Common myeloid progenitor, CD34-positive (primary cell): ENCODE measurements at regions not wholly inside any gene's neighbourhood (a gene's known extent, or its start where the extent isn't known, plus 50 kb on each side); places are given as distances from the start of the nearest gene placed in this dataset.

ENCODE experiments used
- CTCF ChIA-PET: fragments of 350-600 bp; sonication (Branson Sonifier 250); formaldehyde crosslinking; loops from one replicate; lab custom pipeline; 2021; ENCODE audit warnings: antibody characterized with exemption; lab: Charles Lee
- POLR2A ChIA-PET: fragments of 350-600 bp; sonication (Branson Sonifier 250); formaldehyde crosslinking; loops from one replicate; lab custom pipeline; 2021; ENCODE audit warnings: antibody characterized with exemption; lab: Charles Lee
- DNase-seq, 3 donors: peaks; one replicate each; pipeline versions ENCODE4 v3.0.0 to v3.0.0-alpha.2; 2013
- H3K27ac ChIP-seq, 2 experiments: 1 replicate in 1 of 2; 2 replicates in 1 of 2; pipeline ENCODE4 v1.7.0; 2013; ENCODE audit warnings: inconsistent platforms in 2 of 2, low read length in 2 of 2, mild to moderate bottlenecking in 2 of 2, low read depth in 1 of 2, moderate library complexity in 1 of 2; ENCODE audit not compliant: severe bottlenecking in 2 of 2, insufficient read depth in 1 of 2, poor library complexity in 1 of 2
- H3K27me3 ChIP-seq, 5 experiments: replicated peaks in 2 of 5; 1 replicate in 3 of 5; 2 replicates in 2 of 5; pipeline versions ENCODE4 v1.6.1 to v1.7.0; 2013; ENCODE audit warnings: low read length in 4 of 5, mild to moderate bottlenecking in 2 of 5, moderate library complexity in 2 of 5, inconsistent platforms in 1 of 5; ENCODE audit not compliant: insufficient read depth in 5 of 5, control insufficient read depth in 4 of 5
- H3K36me3 ChIP-seq, 4 experiments: 1 replicate in 2 of 4; 2 replicates in 2 of 4; pipeline versions ENCODE4 v1.6.1 to v1.7.0; 2013; ENCODE audit warnings: low read length in 3 of 4, control low read depth in 1 of 4, mild to moderate bottlenecking in 1 of 4; ENCODE audit not compliant: control insufficient read depth in 4 of 4, insufficient read depth in 4 of 4
- H3K4me1 ChIP-seq, 4 experiments: 1 replicate in 3 of 4; 2 replicates in 1 of 4; pipeline versions ENCODE4 v1.6.1 to v1.7.1; 2013; ENCODE audit warnings: low read length in 3 of 4, mild to moderate bottlenecking in 3 of 4, control low read depth in 1 of 4, inconsistent platforms in 1 of 4, moderate library complexity in 1 of 4; ENCODE audit not compliant: control insufficient read depth in 4 of 4, insufficient read depth in 4 of 4; ENCODE audit errors: control extremely low read depth in 1 of 4
- H3K4me3 ChIP-seq, 7 experiments: 1 replicate in 4 of 7; 2 replicates in 3 of 7; pipeline versions ENCODE4 v1.5.1 to v1.7.0; 2013; ENCODE audit warnings: mild to moderate bottlenecking in 7 of 7, low read length in 6 of 7, moderate library complexity in 6 of 7, inconsistent platforms in 2 of 7, low read depth in 2 of 7, control low read depth in 1 of 7; ENCODE audit not compliant: insufficient read depth in 4 of 7, control insufficient read depth in 1 of 7; ENCODE audit errors: extremely low read depth in 1 of 7
- H3K9me3 ChIP-seq, 5 experiments: 1 replicate in 4 of 5; 2 replicates in 1 of 5; pipeline versions ENCODE4 v1.6.1 to v1.7.1; 2013; ENCODE audit warnings: low read length in 4 of 5, mild to moderate bottlenecking in 2 of 5, inconsistent platforms in 1 of 5, low read depth in 1 of 5, moderate library complexity in 1 of 5; ENCODE audit not compliant: control insufficient read depth in 4 of 5, insufficient read depth in 2 of 5; ENCODE audit errors: control extremely low read depth in 1 of 5
- WGBS: methylation state at CpG from one replicate; pipeline ENCODE4 v1.1.5; 2013; ENCODE audit not compliant: insufficient coverage; 5-methylcytosine and 5-hydroxymethylcytosine counted together

DNA sequence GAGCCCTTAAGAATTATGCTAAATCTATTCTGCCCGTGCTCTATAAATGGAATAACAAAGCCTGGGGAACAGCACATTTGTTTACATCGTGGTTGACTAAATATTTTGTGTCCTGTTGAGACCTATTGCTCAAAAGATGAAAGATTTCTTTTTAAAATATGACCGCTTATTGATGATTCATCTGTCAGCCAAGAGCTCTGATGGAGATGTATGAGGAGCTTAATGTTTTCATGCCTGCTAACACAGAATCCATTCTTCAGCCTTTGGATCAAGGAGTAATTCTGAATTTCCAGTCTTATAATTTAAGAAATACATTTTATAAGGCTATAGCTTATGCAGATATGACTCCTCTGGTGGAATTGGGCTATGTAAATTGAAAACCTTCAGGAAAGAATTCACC, 271.3 kb upstream of the FAT4 start:
- no peaks in the 10 kb centered on the region for H3K27me3 ChIP-seq
- WGBS = 100% methylated on average over 1 of the region's 3 CpGs
- H3K9me3 ChIP-seq = no peaks in the 10 kb centered on the region
- POLR2A ChIA-PET = no interaction called here
- H3K36me3 ChIP-seq = no peaks in the 10 kb centered on the region
- no peak overlapping the region for H3K27ac ChIP-seq
- H3K4me1 ChIP-seq = no peaks in the 10 kb centered on the region
- CTCF ChIA-PET = no interaction called here
- DNase-seq = no peak
- H3K4me3 ChIP-seq = no peak overlapping the region

DNA sequence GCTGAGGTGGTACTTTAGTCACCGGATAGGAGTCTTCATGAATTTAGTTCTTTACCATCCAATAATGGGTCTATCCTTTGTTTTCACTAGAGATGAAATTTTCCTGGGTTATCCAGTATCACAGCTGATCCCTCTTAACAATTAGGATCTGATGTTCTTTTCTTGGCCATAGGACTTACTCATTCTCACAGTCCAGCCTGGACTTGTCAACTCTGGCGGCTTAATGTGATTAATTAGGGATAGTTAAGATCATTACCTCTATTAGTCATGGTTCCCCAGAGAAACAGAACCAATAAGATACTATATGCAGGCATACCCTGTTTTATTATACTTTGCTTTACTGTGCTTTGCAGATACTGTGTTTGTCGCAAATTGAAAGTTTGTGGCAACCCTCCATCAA, 272.7 kb upstream of the FAT4 start:
- CTCF ChIA-PET = interaction anchor here (1.0 kb wide), 1 partner anchor 13 kb away, joined by 3 read pairs; no protein-coding TSS in a partner anchor
- no CpG with 5 or more reads among the region's 3 CpGs for WGBS
- Histone ChIP-seq H3K4me3 (no peak overlapping the region), H3K27ac (no peak overlapping the region), H3K4me1 (no peaks in the 10 kb centered on the region), H3K9me3 (no peaks in the 10 kb centered on the region), H3K36me3 (no peaks in the 10 kb centered on the region), H3K27me3 (no peaks in the 10 kb centered on the region)
- POLR2A ChIA-PET = no interaction called here
- no peak for DNase-seq

DNA sequence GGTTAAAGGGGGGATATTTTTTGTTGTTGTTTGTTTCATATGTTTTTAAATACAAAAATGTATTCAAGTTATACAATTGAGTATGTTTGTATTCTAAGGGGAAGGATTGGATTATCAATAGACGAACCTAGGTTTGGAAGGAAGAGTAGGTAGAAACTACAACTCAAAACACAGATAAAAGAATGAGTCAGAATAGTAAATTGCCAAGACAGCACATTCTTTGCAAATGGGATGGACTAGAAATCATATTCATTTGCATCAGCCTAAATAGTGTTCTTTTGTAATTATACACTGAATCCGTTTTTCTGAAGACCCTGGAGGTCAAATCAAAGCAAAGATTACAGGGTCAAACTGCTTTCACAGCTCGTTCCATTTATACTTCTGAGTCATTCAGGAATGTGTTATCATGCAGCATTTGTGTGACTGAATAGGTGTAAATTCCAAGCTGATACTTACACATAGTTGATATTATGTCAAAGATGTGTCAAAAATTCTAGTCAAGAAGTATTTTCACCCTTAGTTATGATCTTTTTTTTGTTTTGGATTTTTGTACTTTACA, 273.3 kb upstream of the FAT4 start:
- no peak overlapping the region for H3K4me3 ChIP-seq
- ChIA-PET POLR2A (no interaction called here), CTCF (interaction anchor here (1.0 kb wide), 1 partner anchor 13 kb away, joined by 3 read pairs; no protein-coding TSS in a partner anchor)
- no peaks in the 10 kb centered on the region for H3K4me1 ChIP-seq
- H3K27me3 ChIP-seq = no peaks in the 10 kb centered on the region
- no peaks in the 10 kb centered on the region for H3K36me3 ChIP-seq
- no peak overlapping the region for H3K27ac ChIP-seq
- DNase-seq = no peak
- no CpG with 5 or more reads among the region's 3 CpGs for WGBS
- no peaks in the 10 kb centered on the region for H3K9me3 ChIP-seq

DNA sequence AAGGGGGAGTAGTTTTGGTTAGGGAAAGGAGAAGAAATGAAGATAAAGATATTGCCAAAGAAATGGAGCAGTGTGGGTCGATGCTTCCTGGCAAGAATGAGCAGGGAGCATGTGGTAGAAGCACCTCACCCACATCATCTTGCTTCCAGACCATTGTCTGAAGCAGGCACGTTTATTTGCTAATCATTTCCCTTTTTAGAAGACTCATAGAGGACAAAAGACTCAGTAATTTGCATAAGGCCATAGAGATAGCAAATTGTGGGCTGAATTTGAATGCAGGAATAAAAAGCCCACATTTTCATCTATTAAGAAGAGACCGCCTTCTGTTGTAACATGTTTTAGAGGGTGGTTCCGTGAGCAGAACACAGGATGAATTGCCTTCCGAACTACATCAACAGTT, 275.2 kb upstream of the FAT4 start:
- no peak for DNase-seq
- H3K27ac ChIP-seq = no peak overlapping the region
- no CpG with 5 or more reads among the region's 5 CpGs for WGBS
- H3K36me3 ChIP-seq = no peaks in the 10 kb centered on the region
- no peaks in the 10 kb centered on the region for H3K27me3 ChIP-seq
- no peaks in the 10 kb centered on the region for H3K4me1 ChIP-seq
- peaks cover 0 to 3% (median 0%) of the 10 kb centered on the region in 5 experiments for H3K9me3 ChIP-seq
- POLR2A ChIA-PET = no interaction called here
- CTCF ChIA-PET = no interaction called here
- no peak overlapping the region for H3K4me3 ChIP-seq

DNA sequence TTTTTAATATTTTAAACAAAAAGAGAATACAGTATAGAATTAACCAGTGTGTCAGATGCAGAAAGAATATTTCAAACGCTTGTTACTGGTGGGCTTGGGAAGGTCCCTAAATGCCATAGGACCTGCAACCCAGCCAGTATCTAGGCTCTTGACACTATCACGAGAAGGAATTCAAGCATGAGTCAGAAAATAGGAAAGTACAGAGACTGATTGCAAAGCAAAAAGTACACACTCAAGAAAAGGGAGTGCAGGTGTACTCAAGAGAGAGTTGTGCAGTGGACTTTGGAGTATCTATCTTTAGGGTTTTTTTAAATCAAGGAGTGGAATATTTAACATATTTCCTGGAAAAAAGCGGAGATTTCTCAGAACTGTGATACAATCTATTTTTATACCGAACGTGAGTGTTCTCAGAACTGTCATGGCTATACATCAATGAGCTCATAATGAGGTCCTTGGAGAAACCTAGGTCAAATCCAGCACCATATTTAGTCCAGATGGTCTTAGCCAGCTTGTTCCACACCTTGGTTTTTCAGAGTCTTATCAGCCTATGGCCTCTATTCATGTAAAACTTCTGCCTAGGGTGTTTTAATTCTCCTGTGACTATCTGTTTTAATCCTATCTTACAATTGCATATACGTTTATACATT, 291.8 kb upstream of the FAT4 start:
- H3K4me3 ChIP-seq = no peak overlapping the region
- H3K36me3 ChIP-seq = no peaks in the 10 kb centered on the region
- no peak overlapping the region for H3K27ac ChIP-seq
- ChIA-PET CTCF (no interaction called here), POLR2A (no interaction called here)
- H3K4me1 ChIP-seq = no peaks in the 10 kb centered on the region
- peaks cover 0 to 2% (median 0%) of the 10 kb centered on the region in 5 experiments for H3K9me3 ChIP-seq
- 83% methylated on average over 4 of the region's 6 CpGs for WGBS
- DNase-seq = no peak
- H3K27me3 ChIP-seq = no peaks in the 10 kb centered on the region

- H3K4me1 ChIP-seq = no peaks in the 10 kb centered on the region
- no peak for DNase-seq
- no peaks in the 10 kb centered on the region for H3K27me3 ChIP-seq
- CTCF ChIA-PET = no interaction called here
- WGBS = no CpG with 5 or more reads among the region's 1 CpG
- no peak overlapping the region for H3K27ac ChIP-seq
- H3K36me3 ChIP-seq = no peaks in the 10 kb centered on the region
- no peak overlapping the region for H3K4me3 ChIP-seq
- POLR2A ChIA-PET = no interaction called here
- H3K9me3 ChIP-seq = peaks cover 0 to 2% (median 0%) of the 10 kb centered on the region in 5 experiments
These were observed 293.6 kb upstream of the FAT4 start for GRCh38 chr4:125021189-125021588.

GRCh38 chr4:125020089-125021034, 294.4 kb upstream of the FAT4 start:
- H3K27me3 ChIP-seq = no peaks in the 10 kb centered on the region
- ChIA-PET POLR2A (no interaction called here), CTCF (no interaction called here)
- H3K4me1 ChIP-seq = no peaks in the 10 kb centered on the region
- no peak overlapping the region for H3K27ac ChIP-seq
- DNase-seq = no peak
- H3K36me3 ChIP-seq = no peaks in the 10 kb centered on the region
- H3K9me3 ChIP-seq = peaks cover 0 to 2% (median 0%) of the 10 kb centered on the region in 5 experiments
- no peak overlapping the region for H3K4me3 ChIP-seq
- WGBS = 100% methylated on average over 2 of the region's 2 CpGs
